Activated CD8-positive, alpha-beta T cell treated with anti-CD3 and anti-CD28 coated beads for 36 hours (primary cell): ENCODE measurements at regions not wholly inside any gene's neighbourhood (a gene's known extent, or its start where the extent isn't known, plus 50 kb on each side); places are given as distances from the start of the nearest gene placed in this dataset.

Experiments used
- ATAC-seq: fragments of 200-7000 bp; cut with Tn5 transposase; one replicate; pipeline ENCODE4 v1.10.0; 2021; ENCODE audit warnings: mild to moderate bottlenecking, moderate library complexity
- CTCF ChIA-PET: fragments of 350-600 bp; sonication (Branson Sonifier 250); formaldehyde crosslinking; loops from one replicate; lab custom pipeline; 2021; ENCODE audit warnings: antibody characterized with exemption; lab: Charles Lee
- POLR2A ChIA-PET: fragments of 350-600 bp; sonication (Branson Sonifier 250); formaldehyde crosslinking; loops from one replicate; lab custom pipeline; 2021; ENCODE audit warnings: antibody characterized with exemption; lab: Charles Lee
- DNase-seq: peaks from one replicate; pipeline ENCODE4 v3.0.0-alpha.2; 2020
- H3K27ac Mint-ChIP-seq: one replicate; pipeline ENCODE4 v1.8.0; 2021; ENCODE audit warnings: mild to moderate bottlenecking, mixed read lengths
- H3K27me3 Mint-ChIP-seq: one replicate; pipeline ENCODE4 v1.8.0; 2021; ENCODE audit warnings: mixed read lengths
- H3K36me3 Mint-ChIP-seq: one replicate; pipeline ENCODE4 v1.8.0; 2021; ENCODE audit warnings: low read depth, mixed read lengths
- H3K4me1 Mint-ChIP-seq: one replicate; pipeline ENCODE4 v1.8.0; 2021; ENCODE audit warnings: low read depth, mixed read lengths
- H3K4me3 Mint-ChIP-seq: one replicate; pipeline ENCODE4 v1.8.0; 2021; ENCODE audit warnings: mild to moderate bottlenecking, moderate library complexity, mixed read lengths
- H3K9me3 Mint-ChIP-seq: one replicate; pipeline ENCODE4 v1.8.0; 2021; ENCODE audit warnings: mixed read lengths
- intact Hi-C: fragments of 100-400 bp; cut with micrococcal nuclease; formaldehyde crosslinking; loops from one replicate; pipeline ENCODE4 v1.10.0; 2022
- TF ChIP-seq, protein P1 (sequence below): fragments of 200-600 bp; IDR thresholded peaks from one replicate; pipeline ENCODE4 v1.8.0; 2022; ENCODE audit warnings: antibody characterized with exemption, mild to moderate bottlenecking

DNA sequence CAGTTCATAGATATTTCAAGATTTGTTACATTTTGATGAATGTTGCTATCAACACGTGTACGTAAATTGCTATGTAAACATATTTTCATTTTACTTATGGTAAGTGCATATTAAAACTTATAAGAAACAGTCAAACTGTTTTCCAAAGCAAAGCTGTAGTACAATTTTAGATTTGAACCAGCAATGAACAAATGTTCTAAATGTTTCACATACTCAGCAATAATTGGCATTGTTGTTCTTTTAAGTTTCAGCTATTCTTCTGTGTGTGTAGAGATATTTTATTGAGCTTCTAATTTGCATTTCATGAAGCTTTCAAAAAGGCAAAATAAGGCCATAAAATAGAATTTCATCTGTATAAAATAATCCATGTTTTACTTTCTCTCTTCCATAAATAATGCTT is 1433.2 kb downstream of the LRFN5 start:
- no peaks in the 10 kb centered on the region for H3K36me3 Mint-ChIP-seq
- intact Hi-C loops, result no loop called here
- no peaks in the 10 kb centered on the region for H3K27me3 Mint-ChIP-seq
- DNase-seq (no peak), ATAC-seq (no peak)
- peaks cover 7% of the 10 kb centered on the region for H3K9me3 Mint-ChIP-seq
- H3K27ac Mint-ChIP-seq, result no peak overlapping the region
- CTCF ChIA-PET, result no interaction called here
- no peaks in the 10 kb centered on the region for H3K4me1 Mint-ChIP-seq
- POLR2A ChIA-PET, result no interaction called here
- no peak overlapping the region for H3K4me3 Mint-ChIP-seq
- TF ChIP-seq, protein P1, sequence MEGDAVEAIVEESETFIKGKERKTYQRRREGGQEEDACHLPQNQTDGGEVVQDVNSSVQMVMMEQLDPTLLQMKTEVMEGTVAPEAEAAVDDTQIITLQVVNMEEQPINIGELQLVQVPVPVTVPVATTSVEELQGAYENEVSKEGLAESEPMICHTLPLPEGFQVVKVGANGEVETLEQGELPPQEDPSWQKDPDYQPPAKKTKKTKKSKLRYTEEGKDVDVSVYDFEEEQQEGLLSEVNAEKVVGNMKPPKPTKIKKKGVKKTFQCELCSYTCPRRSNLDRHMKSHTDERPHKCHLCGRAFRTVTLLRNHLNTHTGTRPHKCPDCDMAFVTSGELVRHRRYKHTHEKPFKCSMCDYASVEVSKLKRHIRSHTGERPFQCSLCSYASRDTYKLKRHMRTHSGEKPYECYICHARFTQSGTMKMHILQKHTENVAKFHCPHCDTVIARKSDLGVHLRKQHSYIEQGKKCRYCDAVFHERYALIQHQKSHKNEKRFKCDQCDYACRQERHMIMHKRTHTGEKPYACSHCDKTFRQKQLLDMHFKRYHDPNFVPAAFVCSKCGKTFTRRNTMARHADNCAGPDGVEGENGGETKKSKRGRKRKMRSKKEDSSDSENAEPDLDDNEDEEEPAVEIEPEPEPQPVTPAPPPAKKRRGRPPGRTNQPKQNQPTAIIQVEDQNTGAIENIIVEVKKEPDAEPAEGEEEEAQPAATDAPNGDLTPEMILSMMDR, result no peak

DNA sequence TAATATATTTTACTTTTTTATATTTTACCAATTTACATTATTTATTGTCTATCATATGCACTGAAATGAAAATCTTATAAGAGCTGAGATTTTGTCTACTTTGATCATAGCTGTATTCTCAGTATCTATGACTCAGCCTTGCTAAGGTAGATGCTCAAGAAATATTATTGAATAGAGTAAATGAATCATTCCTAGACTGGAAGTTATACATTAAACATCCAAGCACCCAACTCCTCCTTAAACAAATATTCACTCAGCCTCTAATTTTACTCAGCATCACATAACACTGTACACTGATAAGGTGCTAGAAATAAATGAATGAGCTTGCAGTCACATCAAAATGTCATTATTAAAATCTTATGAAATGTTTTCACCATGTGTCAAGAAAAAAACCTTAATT is 1424.9 kb downstream of the LRFN5 start:
- DNase-seq (no peak), ATAC-seq (no peak)
- intact Hi-C loops, result no loop called here
- Mint-ChIP-seq H3K36me3 (no peaks in the 10 kb centered on the region), H3K27ac (no peak overlapping the region), H3K4me1 (no peaks in the 10 kb centered on the region), H3K27me3 (no peaks in the 10 kb centered on the region), H3K9me3 (peaks cover 3% of the 10 kb centered on the region), H3K4me3 (no peak overlapping the region)
- TF ChIP-seq, protein P1, result no peak
- POLR2A ChIA-PET, result no interaction called here
- CTCF ChIA-PET, result no interaction called here

DNA sequence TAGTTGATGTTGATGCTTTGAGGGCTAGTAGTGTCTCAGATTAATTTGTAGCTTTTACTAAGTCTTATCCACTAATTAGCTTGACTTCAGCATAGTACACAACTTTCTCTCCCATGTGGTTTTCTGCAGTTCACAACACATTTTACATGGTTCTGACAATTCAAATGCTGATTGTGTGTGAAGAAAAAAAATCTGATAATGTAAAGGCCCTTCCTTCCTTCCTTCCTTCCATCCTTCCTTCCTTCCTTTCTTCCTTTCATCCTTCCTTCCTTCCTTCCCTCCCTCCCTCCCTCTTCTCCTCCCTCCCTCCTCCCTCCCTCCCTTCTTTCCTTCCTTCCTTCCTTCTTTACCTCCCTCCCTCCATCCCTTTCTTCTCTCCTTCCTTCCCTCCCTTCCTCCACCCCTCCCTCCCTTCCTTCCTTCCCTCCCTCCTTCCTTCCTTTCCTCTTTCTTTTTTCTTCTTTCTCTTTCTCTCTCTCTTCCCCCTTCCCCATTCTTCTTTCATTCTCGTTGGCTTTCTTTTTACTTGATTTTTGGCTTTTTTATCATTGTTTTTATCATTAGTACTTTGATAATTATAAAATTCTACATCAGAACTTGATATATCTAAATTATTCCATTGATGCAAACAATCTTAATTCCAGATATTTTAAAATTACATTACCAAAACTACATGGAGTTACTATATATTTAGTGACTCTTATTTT is 1415.6 kb downstream of the LRFN5 start:
- peaks cover 7% of the 10 kb centered on the region for H3K9me3 Mint-ChIP-seq

DNA sequence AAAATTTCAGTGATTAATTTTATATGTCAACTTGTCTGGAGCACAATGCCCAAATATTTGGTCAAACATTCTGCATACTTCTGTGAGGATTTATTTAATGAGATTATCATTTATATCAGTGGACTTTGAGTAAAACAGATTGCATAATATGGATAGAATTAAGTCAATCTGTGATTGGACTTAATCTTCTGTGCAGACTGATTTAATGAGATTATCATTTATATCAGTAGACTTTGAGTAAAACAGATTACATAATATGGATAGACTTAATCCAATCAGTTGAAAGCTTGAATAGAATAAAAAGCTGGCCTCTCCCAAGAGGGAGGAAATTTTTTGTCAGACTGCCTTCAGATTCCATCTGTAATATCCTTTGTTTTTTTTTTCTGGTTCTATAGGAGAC is 1413.2 kb downstream of the LRFN5 start:
- Mint-ChIP-seq H3K4me1 (no peaks in the 10 kb centered on the region), H3K27me3 (no peaks in the 10 kb centered on the region), H3K9me3 (peaks cover 10% of the 10 kb centered on the region), H3K36me3 (no peaks in the 10 kb centered on the region), H3K27ac (no peak overlapping the region), H3K4me3 (no peak overlapping the region)
- DNase-seq, result no peak
- TF ChIP-seq, protein P1, result no peak
- ATAC-seq, result no peak
- ChIA-PET CTCF (no interaction called here), POLR2A (no interaction called here)
- intact Hi-C loops, result no loop called here

More for the DNA sequence above, 1415.6 kb downstream of the LRFN5 start:
- Mint-ChIP-seq H3K27me3 (no peaks in the 10 kb centered on the region), H3K36me3 (no peaks in the 10 kb centered on the region), H3K4me3 (no peak overlapping the region), H3K27ac (no peak overlapping the region), H3K4me1 (no peaks in the 10 kb centered on the region)
- TF ChIP-seq, protein P1, result no peak
- ChIA-PET POLR2A (no interaction called here), CTCF (no interaction called here)
- DNase-seq (no peak), ATAC-seq (no peak)
- intact Hi-C loops, result no loop called here

DNA sequence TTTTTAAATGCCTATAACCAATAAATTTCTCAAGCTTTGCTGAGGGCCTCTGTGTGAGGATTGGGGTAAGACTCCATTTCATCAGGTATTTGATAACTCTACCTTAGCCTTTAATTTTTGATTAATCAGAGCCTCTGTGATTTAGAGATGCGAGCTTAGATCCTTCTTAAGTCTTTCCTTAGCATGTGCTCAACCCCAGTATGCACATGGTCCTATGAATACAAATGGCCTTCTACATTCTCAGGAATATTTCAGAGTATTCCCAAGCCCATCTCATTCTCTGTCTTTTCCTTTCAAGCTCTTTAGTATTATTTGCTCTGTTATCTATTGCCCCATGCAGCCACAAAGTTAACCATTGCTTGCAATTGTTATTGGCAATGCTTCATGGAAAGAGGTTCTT is 1407.7 kb downstream of the LRFN5 start:
- Mint-ChIP-seq H3K27me3 (no peaks in the 10 kb centered on the region), H3K27ac (no peak overlapping the region), H3K4me1 (no peaks in the 10 kb centered on the region), H3K4me3 (no peak overlapping the region), H3K36me3 (no peaks in the 10 kb centered on the region), H3K9me3 (peaks cover 12% of the 10 kb centered on the region)
- TF ChIP-seq, protein P1, result no peak
- ChIA-PET CTCF (no interaction called here), POLR2A (no interaction called here)
- ATAC-seq (no peak), DNase-seq (no peak)
- intact Hi-C loops, result no loop called here
